Stimulated activated memory B cell treated with anti-CD40 and anti-IgM and Interleukin-4, amounts not matched to agents 10 μg/mL and 1 μg/mL and 100 μg/mL, for 72 hours (primary cell): ENCODE measurements at regions not wholly inside any gene's neighbourhood (a gene's known extent, or its start where the extent isn't known, plus 50 kb on each side); places are given as distances from the start of the nearest gene placed in this dataset.

Experiments used
- ATAC-seq: fragments of 150-1000 bp; cut with Tn5 transposase; 2 replicates; pipeline ENCODE4 v1.10.0; 2021
- H3K27ac Mint-ChIP-seq: one replicate; pipeline ENCODE4 v1.8.0; 2022; ENCODE audit warnings: mild to moderate bottlenecking, mixed read lengths
- H3K27me3 Mint-ChIP-seq: one replicate; pipeline ENCODE4 v1.8.0; 2022; ENCODE audit warnings: mixed read lengths
- H3K36me3 Mint-ChIP-seq: one replicate; pipeline ENCODE4 v1.8.0; 2022; ENCODE audit warnings: mixed read lengths
- H3K4me1 Mint-ChIP-seq: one replicate; pipeline ENCODE4 v1.8.0; 2022; ENCODE audit warnings: mixed read lengths
- H3K4me3 Mint-ChIP-seq: one replicate; pipeline ENCODE4 v1.8.0; 2022; ENCODE audit warnings: mild to moderate bottlenecking, moderate library complexity, mixed read lengths
- H3K9me3 Mint-ChIP-seq: one replicate; pipeline ENCODE4 v1.8.0; 2022; ENCODE audit warnings: mixed read lengths

DNA sequence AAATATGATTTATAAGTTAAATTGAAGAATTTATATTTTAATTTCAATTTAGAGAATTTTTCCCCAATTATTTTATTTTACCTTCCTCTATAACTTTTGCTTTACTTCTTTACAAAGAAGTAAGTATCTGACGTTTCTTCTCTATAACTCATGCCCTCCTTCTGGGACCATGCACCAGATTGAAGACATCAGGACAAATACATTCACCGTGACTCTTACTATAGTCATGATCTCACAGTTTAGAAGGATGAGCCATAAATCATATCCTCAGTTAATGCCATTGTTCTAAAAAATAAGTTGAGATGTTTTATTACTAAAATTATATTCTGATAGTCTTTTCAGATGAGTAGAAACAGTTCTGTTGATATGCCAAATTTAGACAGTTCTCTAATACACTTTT is 279.3 kb downstream of the TMX3 start:
- Mint-ChIP-seq H3K27me3 (no peaks in the 10 kb centered on the region), H3K9me3 (peaks cover 7% of the 10 kb centered on the region), H3K4me1 (no peaks in the 10 kb centered on the region), H3K4me3 (no peak overlapping the region), H3K27ac (no peak overlapping the region), H3K36me3 (no peaks in the 10 kb centered on the region)
- no peak for ATAC-seq

DNA sequence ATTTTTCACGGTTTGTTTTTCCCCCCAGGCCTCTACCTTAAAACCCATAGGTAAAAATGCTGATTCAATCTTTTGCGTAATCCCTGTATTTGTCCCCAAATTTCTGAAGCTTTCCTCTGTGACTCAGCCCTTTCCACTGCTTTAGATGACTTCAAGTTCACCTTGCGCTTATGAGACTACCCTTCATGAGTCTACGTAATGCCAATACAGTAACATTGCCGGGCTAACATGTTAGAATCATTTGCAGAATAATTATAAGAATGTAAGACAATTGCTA is 283.0 kb downstream of the TMX3 start:
- Mint-ChIP-seq H3K9me3 (peaks cover 4% of the 10 kb centered on the region), H3K36me3 (no peaks in the 10 kb centered on the region), H3K4me1 (no peaks in the 10 kb centered on the region), H3K4me3 (no peak overlapping the region), H3K27ac (no peak overlapping the region), H3K27me3 (no peaks in the 10 kb centered on the region)
- ATAC-seq: no peak

DNA sequence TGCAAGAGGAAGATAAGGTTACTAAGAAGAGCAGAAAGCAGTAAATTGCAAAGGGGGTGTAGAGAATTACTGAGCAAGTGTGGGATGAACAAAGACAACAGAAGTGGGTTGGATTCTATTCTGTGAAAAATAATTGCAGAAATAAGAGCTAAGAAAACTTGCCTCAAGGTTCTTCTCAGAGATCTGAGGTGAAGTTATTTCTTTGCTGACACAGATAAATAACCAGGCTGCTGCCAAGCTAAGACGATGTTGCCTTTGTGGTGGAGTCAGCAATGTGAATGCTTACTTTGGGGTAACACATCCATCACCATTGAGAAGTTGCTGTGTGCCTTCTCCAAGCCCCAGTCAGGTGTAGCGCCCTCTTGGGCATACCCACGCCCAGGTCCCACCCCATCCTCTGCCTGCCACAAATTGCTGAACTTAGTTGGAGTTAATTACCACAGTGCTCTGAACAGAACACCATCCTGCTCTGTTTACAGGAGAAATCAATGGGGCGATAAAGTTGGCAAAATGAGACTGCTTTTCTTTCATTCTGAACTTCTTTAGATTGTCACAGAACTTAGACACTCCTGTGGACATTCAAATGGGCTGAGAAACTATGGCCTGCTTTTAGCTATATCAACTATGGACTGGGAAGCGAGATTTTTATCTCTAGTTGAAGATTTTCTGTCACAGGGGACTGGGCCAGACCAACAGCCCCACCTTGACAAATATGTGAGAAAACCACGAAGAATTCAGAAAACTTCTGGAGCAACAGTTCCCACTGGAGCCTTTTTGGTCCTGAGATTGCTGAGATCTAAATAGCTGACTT is 283.6 kb downstream of the TMX3 start:
- Mint-ChIP-seq H3K27me3 (no peaks in the 10 kb centered on the region), H3K4me3 (no peak overlapping the region), H3K27ac (no peak overlapping the region), H3K4me1 (no peaks in the 10 kb centered on the region), H3K36me3 (no peaks in the 10 kb centered on the region), H3K9me3 (peaks cover 1% of the 10 kb centered on the region)
- ATAC-seq: no peak

DNA sequence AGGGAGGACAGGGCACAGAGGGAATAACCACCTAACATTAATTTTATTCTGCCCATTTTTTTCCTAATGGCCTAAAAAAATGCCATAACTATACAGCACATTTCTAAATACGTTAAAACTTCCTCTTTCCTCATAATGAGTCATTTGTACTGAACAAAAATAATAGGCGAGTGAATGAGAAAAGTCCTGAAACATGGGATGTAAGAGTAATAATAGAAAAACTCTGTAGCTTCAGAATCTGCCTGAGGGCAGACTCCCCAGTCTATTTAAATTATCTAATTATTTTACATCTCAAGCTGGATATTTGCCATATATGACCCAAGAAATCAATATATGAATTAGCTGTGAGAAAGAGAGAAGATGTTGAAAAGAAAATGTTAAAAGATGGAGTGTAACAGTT is 285.1 kb downstream of the TMX3 start:
- H3K36me3 Mint-ChIP-seq: no peaks in the 10 kb centered on the region
- H3K4me3 Mint-ChIP-seq: no peak overlapping the region
- H3K4me1 Mint-ChIP-seq: no peaks in the 10 kb centered on the region
- no peak overlapping the region for H3K27ac Mint-ChIP-seq
- ATAC-seq: no peak
- H3K27me3 Mint-ChIP-seq: no peaks in the 10 kb centered on the region
- H3K9me3 Mint-ChIP-seq: no peaks in the 10 kb centered on the region

DNA sequence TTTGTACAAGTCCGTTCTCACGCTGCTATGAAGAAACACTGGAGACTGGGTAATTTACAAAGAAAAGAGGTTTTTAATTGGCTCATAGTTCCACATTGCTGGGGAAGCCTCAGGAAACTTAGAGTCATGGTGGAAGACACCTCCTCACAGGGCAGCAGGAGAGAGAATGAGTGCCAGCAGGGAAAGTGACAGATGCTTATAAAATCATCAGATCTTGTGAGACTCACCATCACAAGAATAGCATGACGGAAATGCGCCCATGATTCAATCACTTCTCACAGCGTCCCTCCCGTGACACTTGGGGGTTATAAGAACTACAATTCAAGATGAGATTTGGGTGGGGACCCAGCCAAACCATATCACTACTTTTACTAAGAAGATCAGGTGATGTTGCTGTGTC is 285.8 kb downstream of the TMX3 start:
- Mint-ChIP-seq H3K27me3 (no peaks in the 10 kb centered on the region), H3K9me3 (no peaks in the 10 kb centered on the region), H3K27ac (no peak overlapping the region), H3K4me1 (no peaks in the 10 kb centered on the region), H3K4me3 (no peak overlapping the region), H3K36me3 (no peaks in the 10 kb centered on the region)
- no peak for ATAC-seq

DNA sequence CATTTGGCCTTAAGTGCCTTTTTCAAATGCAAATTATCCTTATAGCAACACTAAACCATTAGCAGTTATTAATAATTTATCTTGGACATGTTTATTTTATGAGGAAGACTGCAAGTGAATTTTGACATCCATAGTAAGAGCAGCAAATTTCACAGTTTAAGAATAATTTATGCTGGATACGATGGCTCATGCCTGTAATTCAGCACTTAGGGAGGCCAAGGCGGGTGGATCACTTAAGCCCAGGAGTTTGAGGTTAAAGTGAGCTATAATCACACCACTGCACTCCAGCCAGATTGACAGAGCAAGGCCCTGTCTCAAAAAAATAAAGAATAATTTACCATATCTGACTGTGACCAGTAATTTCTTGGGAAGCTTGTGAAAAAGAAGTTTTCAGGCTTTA is 286.2 kb downstream of the TMX3 start:
- no peak overlapping the region for H3K4me3 Mint-ChIP-seq
- no peaks in the 10 kb centered on the region for H3K4me1 Mint-ChIP-seq
- no peaks in the 10 kb centered on the region for H3K36me3 Mint-ChIP-seq
- H3K9me3 Mint-ChIP-seq: no peaks in the 10 kb centered on the region
- no peaks in the 10 kb centered on the region for H3K27me3 Mint-ChIP-seq
- H3K27ac Mint-ChIP-seq: no peak overlapping the region
- no peak for ATAC-seq

DNA sequence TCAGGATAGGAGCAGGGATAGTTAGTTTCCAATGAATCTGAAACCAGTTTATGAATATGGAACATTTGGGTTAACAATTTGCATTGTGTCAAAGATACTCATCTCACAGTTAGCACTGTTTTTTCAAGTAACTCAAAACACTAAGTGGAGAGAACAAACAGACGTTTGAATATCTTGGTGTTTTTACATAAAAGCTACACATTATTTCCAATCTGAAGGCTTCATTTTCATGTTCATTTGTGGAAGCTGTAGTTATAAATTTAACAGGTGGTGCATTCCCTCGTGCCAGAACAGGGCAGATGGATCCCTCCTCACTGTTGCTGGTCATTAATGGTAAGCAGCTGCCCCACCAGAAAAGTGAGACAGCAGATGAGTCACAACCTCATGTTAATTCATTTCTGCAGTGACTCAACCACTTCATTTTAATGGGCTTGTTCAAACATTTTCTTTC is 286.9 kb downstream of the TMX3 start:
- H3K4me3 Mint-ChIP-seq: no peak overlapping the region
- ATAC-seq: no peak
- no peaks in the 10 kb centered on the region for H3K36me3 Mint-ChIP-seq
- H3K4me1 Mint-ChIP-seq: no peaks in the 10 kb centered on the region
- H3K9me3 Mint-ChIP-seq: no peaks in the 10 kb centered on the region
- no peak overlapping the region for H3K27ac Mint-ChIP-seq
- no peaks in the 10 kb centered on the region for H3K27me3 Mint-ChIP-seq

DNA sequence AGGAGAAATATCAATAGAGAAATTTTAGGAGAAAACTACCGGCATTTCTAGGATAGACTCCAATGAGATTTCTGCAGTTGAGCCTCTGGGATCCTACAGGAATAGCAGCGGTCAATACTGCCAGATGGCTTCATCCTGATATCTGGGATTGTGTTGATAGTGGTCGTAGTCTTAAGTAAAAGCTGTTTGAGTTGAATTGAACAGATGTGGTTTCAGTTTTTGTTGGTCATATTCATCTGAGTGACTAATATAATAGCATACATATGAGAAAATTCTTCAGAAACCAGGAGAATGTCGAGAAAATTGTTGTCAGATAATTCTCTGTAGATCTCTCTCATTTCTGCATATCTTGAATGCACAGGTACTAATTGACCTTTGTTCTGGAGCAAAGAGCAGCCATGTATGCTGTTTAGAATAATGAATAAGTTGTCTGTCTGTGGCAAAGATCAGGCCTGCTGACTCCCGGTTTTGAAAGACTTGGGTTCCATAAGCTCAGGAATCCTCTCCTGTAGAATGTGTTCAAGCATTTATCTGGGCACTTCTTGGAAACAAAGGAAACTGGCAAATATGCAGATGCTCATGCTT is 288.1 kb downstream of the TMX3 start:
- Mint-ChIP-seq H3K27ac (no peak overlapping the region), H3K9me3 (no peaks in the 10 kb centered on the region), H3K27me3 (no peaks in the 10 kb centered on the region), H3K36me3 (no peaks in the 10 kb centered on the region), H3K4me1 (no peaks in the 10 kb centered on the region), H3K4me3 (no peak overlapping the region)
- ATAC-seq: no peak

DNA sequence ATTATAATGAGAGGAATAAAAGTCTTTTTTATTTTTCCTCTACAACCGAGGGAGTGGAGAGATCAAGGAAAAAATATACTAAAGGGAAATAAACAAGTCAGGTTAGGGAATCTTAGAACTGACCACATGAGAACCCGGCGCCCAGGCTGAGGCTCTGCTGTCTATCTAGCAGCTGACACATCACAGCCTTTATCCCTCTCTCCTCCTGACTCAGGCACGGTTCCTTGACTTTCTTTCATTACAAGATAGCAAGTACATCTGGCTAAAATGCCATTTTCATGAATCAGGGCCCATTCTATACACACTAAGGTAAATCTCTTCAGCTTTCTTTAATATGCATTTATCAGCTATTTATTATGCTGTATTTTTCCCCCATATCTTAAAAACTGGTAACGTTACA is 296.0 kb downstream of the TMX3 start:
- ATAC-seq: no peak
- no peaks in the 10 kb centered on the region for H3K4me1 Mint-ChIP-seq
- no peaks in the 10 kb centered on the region for H3K9me3 Mint-ChIP-seq
- no peak overlapping the region for H3K4me3 Mint-ChIP-seq
- no peaks in the 10 kb centered on the region for H3K36me3 Mint-ChIP-seq
- H3K27ac Mint-ChIP-seq: no peak overlapping the region
- no peaks in the 10 kb centered on the region for H3K27me3 Mint-ChIP-seq

DNA sequence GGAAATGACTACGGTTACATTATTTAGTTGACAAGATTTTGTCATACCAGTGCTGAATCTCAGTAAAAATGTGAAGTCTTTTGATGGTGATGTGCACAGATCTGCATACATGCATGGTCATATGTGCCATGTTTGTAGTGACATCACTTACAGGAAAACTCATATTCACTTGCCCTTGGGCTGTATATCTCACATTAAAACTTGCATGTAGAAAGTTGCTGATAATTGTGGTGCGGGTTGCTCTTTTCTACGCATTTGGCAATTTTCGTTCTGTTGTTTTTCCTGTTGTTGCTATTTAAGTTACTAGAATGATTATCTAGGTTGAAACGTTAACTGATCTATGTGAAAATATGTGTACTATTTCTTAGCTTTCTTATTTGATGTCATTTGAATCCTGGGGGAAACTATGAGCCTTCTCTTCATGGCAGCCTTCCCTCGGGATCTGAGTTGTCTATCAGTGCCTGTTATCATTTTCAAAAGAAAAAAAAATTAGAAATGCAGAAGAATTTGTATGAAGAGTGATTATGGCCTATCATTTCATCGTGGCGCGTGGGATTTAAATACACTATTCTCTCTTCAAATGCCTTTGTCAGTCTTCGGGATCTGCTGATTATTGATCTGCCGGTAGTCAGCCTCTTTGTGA is 296.6 kb downstream of the TMX3 start:
- H3K36me3 Mint-ChIP-seq: no peaks in the 10 kb centered on the region
- no peak overlapping the region for H3K27ac Mint-ChIP-seq
- no peaks in the 10 kb centered on the region for H3K4me1 Mint-ChIP-seq
- H3K27me3 Mint-ChIP-seq: no peaks in the 10 kb centered on the region
- no peak overlapping the region for H3K4me3 Mint-ChIP-seq
- no peaks in the 10 kb centered on the region for H3K9me3 Mint-ChIP-seq
- ATAC-seq: no peak

DNA sequence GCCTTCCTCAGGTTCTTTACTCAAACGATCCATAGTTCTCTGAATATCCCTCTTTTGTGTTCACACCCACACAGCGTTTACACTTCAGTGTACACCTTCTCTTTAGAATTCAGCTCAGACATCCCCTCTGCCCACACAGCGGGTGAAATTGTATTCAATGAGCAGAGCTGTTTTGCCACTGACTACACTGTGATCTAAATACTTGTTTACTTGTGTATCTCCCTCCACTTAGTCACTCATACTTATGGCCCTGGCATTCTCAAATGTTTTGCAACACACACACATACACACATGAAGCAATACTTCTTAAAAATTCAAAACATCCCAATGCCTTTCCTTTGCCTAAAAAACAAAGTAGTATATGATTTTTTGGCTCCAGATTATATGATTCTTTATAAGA is 297.1 kb downstream of the TMX3 start:
- H3K9me3 Mint-ChIP-seq: no peaks in the 10 kb centered on the region
- H3K27me3 Mint-ChIP-seq: no peaks in the 10 kb centered on the region
- no peak overlapping the region for H3K4me3 Mint-ChIP-seq
- H3K27ac Mint-ChIP-seq: no peak overlapping the region
- H3K4me1 Mint-ChIP-seq: no peaks in the 10 kb centered on the region
- no peak for ATAC-seq
- no peaks in the 10 kb centered on the region for H3K36me3 Mint-ChIP-seq

DNA sequence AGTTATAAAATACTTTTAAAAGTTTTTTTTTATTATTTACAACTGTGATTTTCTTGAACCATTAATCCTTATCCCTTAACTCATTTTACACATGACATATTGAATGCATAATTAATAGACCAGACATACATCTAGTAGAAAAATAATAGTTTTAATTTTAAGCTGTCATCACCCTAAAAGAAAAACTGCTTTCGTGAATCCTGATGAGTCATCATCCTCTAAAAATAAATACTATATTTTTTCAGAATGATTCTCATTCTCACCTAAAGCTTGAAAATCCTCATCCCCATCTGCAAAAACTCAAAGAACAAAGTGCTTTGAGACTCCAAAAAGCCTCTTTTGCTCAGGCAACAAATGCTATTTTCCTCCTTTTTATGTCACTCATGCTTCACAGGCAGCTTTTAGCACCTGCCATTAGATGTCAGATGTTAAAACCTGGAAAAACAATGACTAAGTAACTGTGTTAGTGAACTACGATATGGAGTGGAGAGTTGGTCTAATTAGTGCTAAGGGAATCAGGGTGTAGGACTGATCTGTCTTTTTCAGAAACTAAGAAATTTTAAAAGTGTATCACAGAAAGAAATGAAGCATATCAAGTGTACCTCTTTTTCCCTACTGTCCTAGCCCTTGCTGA is 297.6 kb downstream of the TMX3 start:
- no peak for ATAC-seq
- Mint-ChIP-seq H3K27ac (no peak overlapping the region), H3K27me3 (no peaks in the 10 kb centered on the region), H3K4me1 (no peaks in the 10 kb centered on the region), H3K9me3 (no peaks in the 10 kb centered on the region), H3K4me3 (no peak overlapping the region), H3K36me3 (no peaks in the 10 kb centered on the region)

DNA sequence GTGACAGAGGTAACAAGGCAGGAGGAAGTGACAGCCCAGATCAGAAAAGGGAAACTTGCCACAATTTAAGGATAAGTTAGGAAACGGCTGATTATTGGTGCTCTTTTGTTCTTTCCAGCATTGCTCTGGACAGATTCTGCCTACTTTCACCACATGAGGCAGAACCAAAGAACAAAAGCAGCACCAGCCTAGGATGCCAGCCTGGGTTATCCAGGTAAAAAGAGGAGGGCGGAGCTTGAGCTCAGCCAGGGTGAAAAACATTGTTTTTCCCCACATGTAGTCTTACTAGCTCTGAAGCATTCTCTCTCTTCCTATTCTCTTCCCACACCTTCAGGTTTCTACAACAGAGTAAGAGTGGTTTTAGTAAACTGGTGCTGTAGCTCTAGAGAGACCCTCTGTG is 300.5 kb downstream of the TMX3 start:
- no peaks in the 10 kb centered on the region for H3K9me3 Mint-ChIP-seq
- H3K27me3 Mint-ChIP-seq: no peaks in the 10 kb centered on the region
- ATAC-seq: no peak
- no peak overlapping the region for H3K27ac Mint-ChIP-seq
- no peak overlapping the region for H3K4me3 Mint-ChIP-seq
- H3K36me3 Mint-ChIP-seq: no peaks in the 10 kb centered on the region
- no peaks in the 10 kb centered on the region for H3K4me1 Mint-ChIP-seq

DNA sequence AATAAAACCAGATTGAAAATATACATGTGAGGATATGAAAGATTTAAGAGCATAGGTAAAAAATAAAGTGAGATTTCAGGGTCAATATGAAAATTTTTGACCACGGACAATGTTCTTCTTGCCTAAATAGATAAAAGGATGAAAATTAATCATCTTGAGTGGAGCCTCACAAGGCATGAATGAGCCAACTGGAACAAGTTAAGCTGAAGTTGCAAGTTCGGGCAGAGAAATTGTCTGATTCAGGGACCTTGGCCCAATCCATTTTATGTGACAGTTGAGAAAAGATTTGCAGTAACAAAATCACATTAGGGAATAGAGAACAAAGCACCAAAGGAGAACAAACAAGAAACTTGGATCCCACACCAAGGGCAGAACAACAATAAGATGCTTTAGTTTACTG is 305.3 kb downstream of the TMX3 start:
- H3K4me3 Mint-ChIP-seq: no peak overlapping the region
- ATAC-seq: no peak
- no peaks in the 10 kb centered on the region for H3K27me3 Mint-ChIP-seq
- H3K4me1 Mint-ChIP-seq: no peaks in the 10 kb centered on the region
- no peak overlapping the region for H3K27ac Mint-ChIP-seq
- H3K9me3 Mint-ChIP-seq: peaks cover 2% of the 10 kb centered on the region
- H3K36me3 Mint-ChIP-seq: no peaks in the 10 kb centered on the region

DNA sequence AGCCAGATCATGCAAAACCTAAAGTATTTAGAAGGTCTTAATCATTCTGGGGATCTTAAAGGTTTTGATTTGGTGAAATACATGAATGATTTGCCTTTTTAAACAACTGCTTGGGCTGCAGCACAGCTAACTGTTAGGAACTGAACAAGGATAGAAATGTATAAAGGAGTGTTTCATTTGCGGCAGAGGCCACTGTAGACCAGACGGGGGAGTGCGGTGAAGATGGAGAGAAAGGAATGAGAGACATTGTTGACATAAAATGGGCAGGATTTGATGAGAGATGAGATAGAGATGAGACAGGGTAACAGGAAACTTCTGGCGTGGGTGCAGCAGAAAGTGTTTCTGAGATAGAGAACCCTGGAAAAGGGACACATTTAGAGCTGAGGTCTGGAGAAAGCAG is 308.1 kb downstream of the TMX3 start:
- no peaks in the 10 kb centered on the region for H3K36me3 Mint-ChIP-seq
- no peak overlapping the region for H3K27ac Mint-ChIP-seq
- no peaks in the 10 kb centered on the region for H3K4me1 Mint-ChIP-seq
- H3K4me3 Mint-ChIP-seq: no peak overlapping the region
- peaks cover 2% of the 10 kb centered on the region for H3K9me3 Mint-ChIP-seq
- H3K27me3 Mint-ChIP-seq: no peaks in the 10 kb centered on the region
- ATAC-seq: no peak

DNA sequence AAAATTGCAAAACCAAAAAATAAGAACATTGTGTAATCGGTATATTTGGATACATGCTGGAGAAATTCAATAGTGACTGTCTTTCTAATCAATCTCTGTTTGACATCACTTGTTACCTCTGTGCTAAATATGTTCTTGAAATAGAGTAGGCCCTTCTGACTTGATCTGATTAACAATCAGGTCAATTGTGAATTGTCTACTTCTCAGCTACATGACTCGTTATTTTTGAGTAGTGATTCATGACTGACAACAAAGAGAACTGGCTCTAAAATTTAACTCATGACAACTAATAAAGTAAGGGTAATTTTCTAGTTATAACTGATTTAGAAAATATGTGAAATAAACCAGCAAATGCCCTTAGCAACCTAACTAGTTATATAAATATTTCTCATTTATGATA is 312.1 kb downstream of the TMX3 start:
- peaks cover 2% of the 10 kb centered on the region for H3K9me3 Mint-ChIP-seq
- no peak overlapping the region for H3K4me3 Mint-ChIP-seq
- no peak for ATAC-seq
- no peaks in the 10 kb centered on the region for H3K27me3 Mint-ChIP-seq
- H3K4me1 Mint-ChIP-seq: no peaks in the 10 kb centered on the region
- no peak overlapping the region for H3K27ac Mint-ChIP-seq
- no peaks in the 10 kb centered on the region for H3K36me3 Mint-ChIP-seq
